ENCODE measurements at regions not wholly inside any gene's neighbourhood (a gene's known extent, or its start where the extent isn't known, plus 50 kb on each side); places are given as distances from the start of the nearest gene placed in this dataset.
"Not testable (repeated sequence)": the region's sequence is repeated elsewhere in the genome, so short reads cannot be mapped to it uniquely, and the experiment has no call there.

GRCh38 chr3:144963810-144964209, 992.2 kb downstream of the DIPK2A start:
- DNase-seq = no peak

- no peak for DNase-seq
These were observed 994.9 kb downstream of the DIPK2A start for GRCh38 chr3:144966560-144966959.

GRCh38 chr3:144968750-144969350, 997.2 kb downstream of the DIPK2A start:
- no peak for DNase-seq

DNA sequence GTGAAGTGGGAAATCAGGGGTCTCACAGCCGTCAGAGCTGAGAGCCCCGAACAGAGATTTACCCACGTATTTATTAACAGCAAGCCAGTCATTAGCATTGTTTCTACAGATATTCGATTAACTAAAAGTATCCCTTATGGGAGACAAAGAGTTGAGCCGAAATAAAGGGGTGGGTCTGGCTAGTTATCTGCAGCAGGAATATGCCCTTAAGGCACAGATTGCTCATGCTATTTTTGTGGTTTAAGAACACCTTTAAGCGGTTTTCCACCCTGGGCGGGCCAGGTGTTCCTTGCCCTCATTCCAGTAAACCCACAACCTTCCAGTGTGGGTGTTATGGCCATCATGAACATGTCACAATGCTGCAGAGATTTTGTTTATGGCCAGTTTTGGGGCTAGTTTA, 1012.9 kb downstream of the DIPK2A start:
- not testable (repeated sequence) for DNase-seq

GRCh38 chr3:144989807-144990206, 1018.2 kb downstream of the DIPK2A start:
- no peak for DNase-seq

GRCh38 chr3:144995856-144996255, 1024.2 kb downstream of the DIPK2A start:
- no peak for DNase-seq

DNA sequence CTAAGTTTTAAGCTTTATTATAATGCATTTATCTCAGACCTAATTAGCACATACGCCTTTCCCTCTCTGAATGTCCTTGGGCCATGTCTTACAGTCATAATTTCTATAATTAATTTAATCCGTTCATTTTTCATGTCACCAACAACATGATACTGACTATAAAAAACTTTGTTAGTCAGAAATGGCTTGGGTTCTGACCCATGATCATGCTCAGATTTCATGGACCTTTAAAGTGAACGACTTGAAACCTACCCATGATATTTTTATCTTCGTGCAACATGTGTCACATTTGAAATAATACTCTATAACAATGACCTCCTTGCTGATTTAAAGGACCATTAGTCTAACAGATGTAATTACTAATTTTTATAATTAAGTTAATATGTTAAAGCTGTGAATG, 1033.8 kb downstream of the DIPK2A start:
- no peak for DNase-seq

- DNase-seq = no peak
These were observed 1034.6 kb downstream of the DIPK2A start for GRCh38 chr3:145006271-145006670.

- no peak for DNase-seq
These were observed 1042.3 kb downstream of the DIPK2A start for GRCh38 chr3:145013931-145014330.

- no peak for DNase-seq
These were observed 1043.6 kb downstream of the DIPK2A start for GRCh38 chr3:145015253-145015652.

DNA sequence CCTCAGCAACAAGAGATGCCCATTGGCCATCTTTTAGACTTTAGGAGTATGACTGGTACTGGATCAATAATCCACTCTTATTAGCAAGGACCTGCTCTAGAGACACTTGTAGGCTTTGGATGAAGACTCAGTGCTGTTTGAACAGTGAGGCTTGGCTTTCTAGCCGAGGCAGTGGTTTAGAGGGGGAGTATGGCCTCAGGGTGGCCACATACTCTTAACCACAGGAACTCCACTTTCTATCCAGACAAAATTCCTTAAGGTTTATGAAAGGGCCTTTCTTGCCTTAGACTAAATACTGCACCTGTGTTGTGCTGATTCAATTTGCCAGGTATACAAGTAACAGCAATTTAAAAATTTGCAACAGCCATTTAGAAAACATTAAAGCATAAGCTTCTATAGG, 1046.3 kb downstream of the DIPK2A start:
- DNase-seq = no peak

- no peak for DNase-seq
These were observed 1050.8 kb downstream of the DIPK2A start for GRCh38 chr3:145022447-145022846.

DNA sequence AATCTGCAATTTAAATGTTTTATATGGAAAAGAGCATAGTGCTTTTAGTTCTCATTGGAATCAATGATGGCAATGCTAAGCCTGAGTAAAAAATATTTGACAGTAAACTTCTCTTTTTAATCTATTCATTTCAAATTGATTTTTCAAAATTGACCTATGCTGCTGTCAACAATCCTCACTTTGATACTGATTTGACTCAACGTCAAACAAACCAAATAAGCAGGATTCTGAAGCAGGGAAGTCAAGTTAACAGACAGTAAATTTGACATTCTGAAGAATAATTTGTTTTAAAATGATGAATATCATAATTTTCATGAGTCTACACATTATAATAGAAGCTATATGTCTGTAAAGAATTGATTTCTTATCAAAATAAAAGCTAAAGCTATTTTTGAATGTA, 1053.1 kb downstream of the DIPK2A start:
- DNase-seq = no peak

DNA sequence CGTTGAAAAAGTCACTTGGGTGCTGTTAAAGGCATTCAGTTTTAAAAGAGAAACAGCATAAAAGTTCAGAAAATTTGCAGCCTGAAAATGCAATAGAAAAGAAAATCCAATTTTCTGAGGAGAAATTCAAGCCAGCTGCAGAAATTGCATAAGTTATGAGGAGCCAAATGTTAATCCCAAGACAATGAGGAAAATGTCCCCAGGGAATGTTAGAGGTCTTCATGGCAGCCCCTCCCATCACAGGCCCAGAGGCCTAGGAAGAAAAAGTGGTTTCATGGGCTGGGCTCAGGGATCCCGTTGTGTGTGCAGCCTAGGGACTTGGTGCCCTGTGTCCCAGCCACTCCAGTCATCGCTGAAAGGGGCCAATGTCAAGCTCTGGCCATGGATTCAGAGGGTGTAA, 1055.6 kb downstream of the DIPK2A start:
- not testable (repeated sequence) for DNase-seq

- no peak for DNase-seq
These were observed 1061.2 kb downstream of the DIPK2A start for GRCh38 chr3:145032791-145033190.

DNA sequence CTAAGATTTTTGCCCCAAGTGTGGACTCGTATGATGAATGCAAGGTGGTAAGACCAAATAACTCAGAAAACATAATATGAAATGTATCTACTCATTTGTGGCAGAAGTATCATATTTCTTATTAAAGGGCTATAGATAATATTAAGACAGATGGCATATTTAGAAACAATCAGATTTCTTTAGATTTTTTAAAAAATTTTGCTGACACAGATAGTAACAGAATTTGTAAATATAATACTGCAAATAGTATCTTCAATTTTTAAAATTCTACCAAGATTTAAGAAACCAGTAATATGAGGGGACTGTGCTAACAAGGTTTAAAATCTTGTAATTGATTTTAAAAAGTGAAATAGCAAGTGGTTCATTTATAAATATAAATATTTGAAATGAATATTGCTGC, 1064.1 kb downstream of the DIPK2A start:
- no peak for DNase-seq

GRCh38 chr3:145054055-145054454, 1082.4 kb downstream of the DIPK2A start:
- DNase-seq = not testable (repeated sequence)

- no peak for DNase-seq
These were observed 1083.9 kb downstream of the DIPK2A start for GRCh38 chr3:145055375-145056076.

DNA sequence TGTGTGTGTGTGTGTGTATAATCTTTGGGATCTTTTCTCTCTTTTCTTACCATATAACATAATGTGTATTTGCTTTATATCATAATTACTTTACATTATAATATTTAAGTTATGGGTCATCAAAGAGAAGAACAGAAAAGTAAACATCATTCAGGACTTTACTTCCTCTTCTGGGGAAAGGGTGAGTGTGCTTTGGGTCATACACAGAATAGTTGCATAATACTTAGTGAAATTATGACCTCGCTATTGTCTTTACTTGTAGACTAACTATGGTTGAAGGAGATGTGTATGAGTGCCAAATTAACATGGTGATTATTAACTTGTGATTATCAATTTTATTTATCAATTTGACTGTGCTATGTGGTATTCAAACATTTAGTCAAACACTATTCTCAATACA, 1086.9 kb downstream of the DIPK2A start:
- DNase-seq = no peak

- no peak for DNase-seq
These were observed 1092.0 kb downstream of the DIPK2A start for GRCh38 chr3:145063616-145064015.

- DNase-seq = no peak
These were observed 1090.2 kb downstream of the PLOD2 start for GRCh38 chr3:145070795-145071194.

DNA sequence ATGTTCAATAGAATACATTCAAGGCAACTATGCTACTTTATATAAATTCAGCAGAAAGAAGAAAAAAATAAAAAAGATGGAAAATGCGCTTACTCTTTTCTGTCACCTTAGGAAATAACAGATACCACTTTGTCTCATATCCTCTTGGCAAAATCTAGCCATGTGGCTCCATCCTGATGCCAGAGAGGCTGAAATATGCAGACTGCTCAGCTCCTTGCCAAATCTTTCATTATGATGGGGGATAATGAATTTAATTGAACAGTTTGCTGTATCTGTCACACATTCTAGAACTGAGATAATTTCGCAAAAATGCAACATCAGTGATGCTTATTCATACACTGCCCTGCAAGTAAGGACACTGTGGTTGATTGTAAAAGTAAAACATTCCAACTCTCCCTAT, 1081.5 kb downstream of the PLOD2 start:
- DNase-seq = no peak

- no peak for DNase-seq
These were observed 1073.9 kb downstream of the PLOD2 start for GRCh38 chr3:145087038-145087437.

DNA sequence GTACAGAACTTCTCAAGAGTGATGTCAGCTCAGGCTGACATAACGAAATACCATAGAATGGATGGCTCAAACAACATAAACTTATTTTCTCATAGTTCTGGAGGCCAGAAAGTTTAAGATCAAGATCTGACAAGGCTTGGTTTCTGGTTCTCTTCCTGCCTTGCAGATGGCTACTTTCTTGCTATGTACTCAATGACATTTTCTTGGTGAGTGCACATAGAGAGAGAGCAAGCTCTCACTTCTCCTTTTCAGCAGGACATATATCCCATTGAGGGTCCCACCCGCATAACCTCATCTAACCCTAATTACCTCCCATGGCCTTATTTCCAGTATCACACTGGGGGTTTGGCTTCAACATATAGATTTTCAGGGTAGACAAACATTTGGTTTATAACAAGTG, 1072.1 kb downstream of the PLOD2 start:
- no peak for DNase-seq

GRCh38 chr3:145089337-145089736, 1071.6 kb downstream of the PLOD2 start:
- DNase-seq = no peak
